CD14-positive monocyte (primary cell): ENCODE measurements at regions not wholly inside any gene's neighbourhood (a gene's known extent, or its start where the extent isn't known, plus 50 kb on each side); places are given as distances from the start of the nearest gene placed in this dataset.

Source experiments
- DNase-seq, 3 donors: peaks; one replicate each; pipeline ENCODE4 v3.0.0-alpha.2; 2011 to 2022
- H2AFZ ChIP-seq: 2 replicates; pipeline ENCODE4 v1.6.0; 2012; ENCODE audit warnings: mild to moderate bottlenecking, low read depth, low read length, inconsistent platforms; ENCODE audit not compliant: insufficient read depth, poor library complexity, severe bottlenecking
- H3K27ac ChIP-seq, 2 donors: 1 replicate in 1 of 2; 2 replicates in 1 of 2; pipeline ENCODE4 v1.5.1; 2012 to 2013; ENCODE audit warnings: low read length in 2 of 2, control low read depth in 1 of 2, inconsistent platforms in 1 of 2, low read depth in 1 of 2, mild to moderate bottlenecking in 1 of 2
- H3K27me3 ChIP-seq, 2 donors: one replicate each; pipeline versions ENCODE4 v1.6.0 to v1.6.1; 2011 to 2013; ENCODE audit warnings: low read length in 2 of 2; ENCODE audit not compliant: control insufficient read depth in 2 of 2, insufficient read depth in 2 of 2
- H3K36me3 ChIP-seq, 2 donors: replicated peaks in 1 of 2; 1 replicate in 1 of 2; 2 replicates in 1 of 2; pipeline versions ENCODE4 v1.5.1 to v1.6.1; 2012 to 2013; ENCODE audit warnings: low read length in 2 of 2, control low read depth in 1 of 2, inconsistent platforms in 1 of 2, mild to moderate bottlenecking in 1 of 2; ENCODE audit not compliant: insufficient read depth in 2 of 2, control insufficient read depth in 1 of 2
- H3K4me1 ChIP-seq, 2 donors: 1 replicate in 1 of 2; 2 replicates in 1 of 2; pipeline versions ENCODE4 v1.5.1 to v1.6.1; 2012 to 2013; ENCODE audit warnings: low read length in 2 of 2, control low read depth in 1 of 2, inconsistent platforms in 1 of 2, mild to moderate bottlenecking in 1 of 2, moderate library complexity in 1 of 2; ENCODE audit not compliant: insufficient read depth in 2 of 2, control insufficient read depth in 1 of 2
- H3K4me2 ChIP-seq: replicated peaks from 2 replicates; pipeline ENCODE3; 2012; ENCODE audit warnings: low read length, moderate library complexity, mild to moderate bottlenecking; ENCODE audit not compliant: poor library complexity, severe bottlenecking; ENCODE audit errors: extremely low read depth
- H3K4me3 ChIP-seq, 3 experiments: fragments of 200-600 bp in 1 of 3; sonication (generic) in 1 of 3; replicated peaks in 1 of 3; 1 replicate in 2 of 3; 2 replicates in 1 of 3; pipeline ENCODE4 v1.5.1; 2011 to 2013; ENCODE audit warnings: low read length in 3 of 3, mild to moderate bottlenecking in 3 of 3, control low read depth in 2 of 3, low read depth in 2 of 3, inconsistent platforms in 1 of 3, moderate library complexity in 1 of 3
- H3K79me2 ChIP-seq: 2 replicates; pipeline ENCODE4 v1.6.0; 2012; ENCODE audit warnings: mild to moderate bottlenecking, control low read depth, inconsistent platforms, low read length, moderate library complexity; ENCODE audit not compliant: insufficient read depth
- H3K9ac ChIP-seq: 2 replicates; pipeline ENCODE4 v1.6.0; 2017; ENCODE audit warnings: low read length, mild to moderate bottlenecking; ENCODE audit not compliant: insufficient read depth, poor library complexity, severe bottlenecking
- H3K9me3 ChIP-seq, 2 donors: replicated peaks in 1 of 2; 1 replicate in 1 of 2; 2 replicates in 1 of 2; pipeline versions ENCODE4 v1.5.1 to v1.6.1; 2012 to 2013; ENCODE audit warnings: low read length in 2 of 2, control low read depth in 1 of 2; ENCODE audit not compliant: control insufficient read depth in 1 of 2, insufficient read depth in 1 of 2
- H4K20me1 ChIP-seq: 2 replicates; pipeline ENCODE4 v1.6.0; 2012; ENCODE audit warnings: mild to moderate bottlenecking, low read length, control low read depth, moderate library complexity; ENCODE audit not compliant: insufficient read depth
- H3K27ac Mint-ChIP-seq, 7 donors: one replicate each; pipeline ENCODE4 v1.8.0; 2020; ENCODE audit warnings: mild to moderate bottlenecking in 7 of 7, mixed read lengths in 7 of 7, moderate library complexity in 6 of 7, inconsistent platforms in 2 of 7
- H3K27me3 Mint-ChIP-seq, 3 donors: one replicate each; pipeline ENCODE4 v1.8.0; 2021 to 2022; ENCODE audit warnings: low read depth in 3 of 3, mild to moderate bottlenecking in 3 of 3, mixed read lengths in 3 of 3, moderate library complexity in 3 of 3, inconsistent platforms in 1 of 3
- H3K36me3 Mint-ChIP-seq, 2 donors: one replicate each; pipeline ENCODE4 v1.8.0; 2020; ENCODE audit warnings: mixed read lengths in 2 of 2, inconsistent platforms in 1 of 2, mild to moderate bottlenecking in 1 of 2
- H3K4me1 Mint-ChIP-seq: one replicate; pipeline ENCODE4 v1.8.0; 2020; ENCODE audit warnings: mild to moderate bottlenecking, mixed read lengths
- H3K4me3 Mint-ChIP-seq, 2 donors: one replicate each; pipeline ENCODE4 v1.8.0; 2020; ENCODE audit warnings: mild to moderate bottlenecking in 2 of 2, mixed read lengths in 2 of 2, moderate library complexity in 1 of 2
- H3K9me3 Mint-ChIP-seq, 7 donors: one replicate each; pipeline ENCODE4 v1.8.0; 2020 to 2022; ENCODE audit warnings: mixed read lengths in 7 of 7, mild to moderate bottlenecking in 6 of 7, moderate library complexity in 6 of 7, inconsistent platforms in 2 of 7
- WGBS: methylation state at CpG from one replicate; pipeline ENCODE4 v1.1.5; 2013; ENCODE audit warnings: missing lambda C conversion rate; ENCODE audit not compliant: insufficient coverage; 5-methylcytosine and 5-hydroxymethylcytosine counted together
- intact Hi-C, 2 donors: fragments of 100-400 bp; cut with micrococcal nuclease; formaldehyde crosslinking; loops; one replicate each; pipeline versions ENCODE4 v1.15.0 to v1.15.1; 2023
- TF ChIP-seq, protein P1 (sequence below): fragments of 200-600 bp; IDR thresholded peaks from one replicate; pipeline ENCODE4 v1.8.0; 2022; ENCODE audit warnings: antibody characterized with exemption, mild to moderate bottlenecking

DNA sequence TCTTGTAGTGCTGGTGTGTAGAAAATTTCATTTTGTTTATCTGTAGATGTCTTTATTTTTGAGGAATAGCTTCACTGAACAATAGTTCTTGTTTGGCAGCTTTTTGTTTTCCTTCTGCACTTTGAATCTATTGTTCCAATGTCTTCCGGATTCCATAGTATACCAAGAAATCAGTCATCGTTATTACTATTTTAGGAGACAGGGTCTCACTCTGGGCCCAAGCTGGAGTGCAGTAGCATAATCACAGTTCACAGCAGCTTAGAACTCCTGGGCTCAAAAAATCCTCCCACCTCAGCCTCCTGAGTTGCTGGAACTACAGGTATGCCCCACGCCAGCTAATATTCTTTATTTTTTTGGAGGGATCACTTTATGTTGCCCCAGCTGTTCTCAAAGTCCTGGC, 67.7 kb upstream of the RGS2 start:
- H4K20me1 ChIP-seq, result no peaks in the 10 kb centered on the region
- Mint-ChIP-seq H3K9me3 (peaks cover 0 to 9% (median 4%) of the 10 kb centered on the region in 7 donors), H3K4me1 (no peaks in the 10 kb centered on the region), H3K27ac (no peak overlapping the region), H3K27me3 (peaks cover 0 to 2% (median 0%) of the 10 kb centered on the region in 3 donors), H3K4me3 (no peak overlapping the region), H3K36me3 (no peaks in the 10 kb centered on the region)
- intact Hi-C loops, result no loop called here
- no peak overlapping the region for H3K9ac ChIP-seq
- no peaks in the 10 kb centered on the region for H3K4me1 ChIP-seq
- peaks cover 0 to 3% of the 10 kb centered on the region in 2 donors for H3K9me3 ChIP-seq
- H3K27ac ChIP-seq, result no peak overlapping the region
- no peaks in the 10 kb centered on the region for H3K79me2 ChIP-seq
- no peak overlapping the region for H2AFZ ChIP-seq
- TF ChIP-seq, protein P1, sequence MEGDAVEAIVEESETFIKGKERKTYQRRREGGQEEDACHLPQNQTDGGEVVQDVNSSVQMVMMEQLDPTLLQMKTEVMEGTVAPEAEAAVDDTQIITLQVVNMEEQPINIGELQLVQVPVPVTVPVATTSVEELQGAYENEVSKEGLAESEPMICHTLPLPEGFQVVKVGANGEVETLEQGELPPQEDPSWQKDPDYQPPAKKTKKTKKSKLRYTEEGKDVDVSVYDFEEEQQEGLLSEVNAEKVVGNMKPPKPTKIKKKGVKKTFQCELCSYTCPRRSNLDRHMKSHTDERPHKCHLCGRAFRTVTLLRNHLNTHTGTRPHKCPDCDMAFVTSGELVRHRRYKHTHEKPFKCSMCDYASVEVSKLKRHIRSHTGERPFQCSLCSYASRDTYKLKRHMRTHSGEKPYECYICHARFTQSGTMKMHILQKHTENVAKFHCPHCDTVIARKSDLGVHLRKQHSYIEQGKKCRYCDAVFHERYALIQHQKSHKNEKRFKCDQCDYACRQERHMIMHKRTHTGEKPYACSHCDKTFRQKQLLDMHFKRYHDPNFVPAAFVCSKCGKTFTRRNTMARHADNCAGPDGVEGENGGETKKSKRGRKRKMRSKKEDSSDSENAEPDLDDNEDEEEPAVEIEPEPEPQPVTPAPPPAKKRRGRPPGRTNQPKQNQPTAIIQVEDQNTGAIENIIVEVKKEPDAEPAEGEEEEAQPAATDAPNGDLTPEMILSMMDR, result no peak
- WGBS, result 100% methylated on average over 2 of the region's 3 CpGs
- H3K27me3 ChIP-seq, result no peaks in the 10 kb centered on the region
- no peak for DNase-seq
- no peak overlapping the region for H3K4me3 ChIP-seq
- H3K4me2 ChIP-seq, result no peak overlapping the region
- H3K36me3 ChIP-seq, result no peaks in the 10 kb centered on the region

DNA sequence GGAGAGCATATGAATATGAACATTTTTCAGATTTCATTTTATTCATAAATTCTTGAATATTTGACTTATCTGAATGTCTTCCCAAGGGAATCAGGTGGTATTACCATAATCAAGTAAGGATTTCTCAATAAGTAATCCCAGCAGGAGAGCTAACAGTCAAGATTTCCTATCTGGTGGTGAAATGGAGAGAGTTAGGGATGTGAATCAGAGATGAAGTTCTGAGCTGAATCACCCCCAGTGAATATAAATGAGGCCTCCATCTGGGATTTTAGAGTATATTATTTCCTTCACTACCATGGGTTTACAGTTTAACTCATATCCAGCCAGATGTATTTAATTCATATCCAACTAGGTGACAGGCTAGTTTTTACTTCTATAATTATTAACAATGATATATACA, 61.5 kb upstream of the RGS2 start:
- intact Hi-C loops, result no loop called here
- Mint-ChIP-seq H3K9me3 (peaks cover 4 to 11% (median 7%) of the 10 kb centered on the region in 7 donors), H3K27me3 (peaks cover 0 to 1% (median 0%) of the 10 kb centered on the region in 3 donors), H3K36me3 (no peaks in the 10 kb centered on the region), H3K27ac (no peak overlapping the region), H3K4me3 (no peak overlapping the region), H3K4me1 (no peaks in the 10 kb centered on the region)
- no peaks in the 10 kb centered on the region for H3K27me3 ChIP-seq
- DNase-seq, result peak in 2 of 3 donors; percentile 3 to 11
- no peak overlapping the region for H3K27ac ChIP-seq
- H3K79me2 ChIP-seq, result no peaks in the 10 kb centered on the region
- TF ChIP-seq, protein P1, result no peak
- no peaks in the 10 kb centered on the region for H4K20me1 ChIP-seq
- H3K4me1 ChIP-seq, result no peaks in the 10 kb centered on the region
- no peak overlapping the region for H3K9ac ChIP-seq
- H3K9me3 ChIP-seq, result peaks cover 6 to 9% of the 10 kb centered on the region in 2 donors
- no peak overlapping the region for H2AFZ ChIP-seq
- H3K36me3 ChIP-seq, result no peaks in the 10 kb centered on the region
- H3K4me3 ChIP-seq, result no peak overlapping the region
- no peak overlapping the region for H3K4me2 ChIP-seq
